Endothelial cell of umbilical vein (primary cell): ENCODE measurements at regions not wholly inside any gene's neighbourhood (a gene's known extent, or its start where the extent isn't known, plus 50 kb on each side); places are given as distances from the start of the nearest gene placed in this dataset.

Experiments
- BruUV-seq: library from RNA; stranded (reverse); fragments of 400-500 nt; replicated peaks from 2 replicates; lab custom pipeline; 2021; lab: Mats Ljungman, UMichigan
- CTCF ChIA-PET: fragments of 300-600, 350-600 bp; sonication (Branson Sonifier 250); formaldehyde crosslinking; loops from one replicate; lab custom pipeline; 2021; ENCODE audit warnings: antibody characterized with exemption, inconsistent platforms; lab: Charles Lee
- POLR2A ChIA-PET: fragments of 300-600, 350-600 bp; sonication (Branson Sonifier 250); formaldehyde crosslinking; loops from one replicate; lab custom pipeline; 2021; ENCODE audit warnings: antibody characterized with exemption, inconsistent platforms; lab: Charles Lee
- DNase-seq: peaks from one replicate; pipeline ENCODE4 v3.0.0-alpha.2; 2011; ENCODE audit warnings: low read depth, low spot score
- FAIRE-seq: peaks from 2 replicates; lab custom pipeline; 2011; peaks lifted over from hg19 to GRCh38; lab: Jason Lieb, UNC
- H2AFZ ChIP-seq: 2 replicates; pipeline ENCODE4 v1.6.0; 2012; ENCODE audit warnings: low read depth, low read length, control low read depth, inconsistent platforms
- H3K27ac ChIP-seq: 2 replicates; pipeline ENCODE4 v1.5.1; 2011; ENCODE audit warnings: low read depth, mild to moderate bottlenecking, control low read depth, low read length, moderate library complexity; ENCODE audit not compliant: insufficient read depth
- H3K27me3 ChIP-seq, 2 experiments: 2 replicates each; pipeline versions ENCODE4 v1.6.0 to v1.6.1; 2011; ENCODE audit warnings: low read length in 2 of 2, mixed read lengths in 1 of 2; ENCODE audit not compliant: control insufficient read depth in 2 of 2, insufficient read depth in 2 of 2
- H3K36me3 ChIP-seq, 2 experiments: 2 replicates in 1 of 2; 3 replicates in 1 of 2; pipeline ENCODE4 v1.5.1; 2011; ENCODE audit warnings: low read length in 2 of 2, mild to moderate bottlenecking in 1 of 2, moderate library complexity in 1 of 2; ENCODE audit not compliant: control insufficient read depth in 2 of 2, insufficient read depth in 2 of 2; ENCODE audit errors: extremely low read depth in 1 of 2
- H3K4me1 ChIP-seq: 3 replicates; pipeline ENCODE4 v1.5.1; 2011; ENCODE audit warnings: mild to moderate bottlenecking, low read length; ENCODE audit not compliant: control insufficient read depth, insufficient read depth; ENCODE audit errors: extremely low read depth
- H3K4me2 ChIP-seq: 2 replicates; pipeline ENCODE4 v1.6.1; 2011; ENCODE audit warnings: low read length, control low read depth, mixed read lengths; ENCODE audit not compliant: insufficient read depth
- H3K4me3 ChIP-seq, 3 experiments: fragments of 200-600 bp in 1 of 3; sonication (generic), shearing (Covaris generic) in 1 of 3; replicated peaks in 1 of 3; 2 replicates each; pipeline ENCODE4 v1.5.1; 2011 to 2016; ENCODE audit warnings: control low read depth in 3 of 3, low read length in 3 of 3, mild to moderate bottlenecking in 2 of 3, inconsistent platforms in 1 of 3, low read depth in 1 of 3, moderate library complexity in 1 of 3; ENCODE audit not compliant: insufficient read depth in 1 of 3
- H3K79me2 ChIP-seq: 2 replicates; pipeline ENCODE4 v1.6.0; 2012; ENCODE audit warnings: low read length, inconsistent platforms; ENCODE audit not compliant: control insufficient read depth, insufficient read depth
- H3K9ac ChIP-seq: replicated peaks from 2 replicates; pipeline ENCODE3; 2011; ENCODE audit warnings: low read length, control low read depth; ENCODE audit not compliant: insufficient read depth; ENCODE audit errors: extremely low read depth
- H3K9me1 ChIP-seq: replicated peaks from 3 replicates; pipeline ENCODE4 v1.6.0; 2011; ENCODE audit warnings: mild to moderate bottlenecking, low read length; ENCODE audit not compliant: control insufficient read depth, insufficient read depth; ENCODE audit errors: extremely low read depth
- H3K9me3 ChIP-seq: replicated peaks from 2 replicates; pipeline ENCODE4 v1.5.1; 2012; ENCODE audit warnings: low read length, inconsistent platforms; ENCODE audit not compliant: control insufficient read depth, insufficient read depth
- H4K20me1 ChIP-seq: replicated peaks from 2 replicates; pipeline ENCODE3; 2011; ENCODE audit warnings: mild to moderate bottlenecking, low read length; ENCODE audit not compliant: control insufficient read depth, insufficient read depth; ENCODE audit errors: extremely low read depth
- CTCF ChIP-seq, 2 donors: IDR thresholded peaks; 1 replicate in 1 of 2; 2 replicates in 1 of 2; pipeline ENCODE4 v1.5.1; 2011; ENCODE audit warnings: low read length in 2 of 2, mild to moderate bottlenecking in 2 of 2, moderate library complexity in 2 of 2, control low read depth in 1 of 2, inconsistent platforms in 1 of 2, low read depth in 1 of 2; ENCODE audit not compliant: insufficient read depth in 1 of 2; ENCODE audit errors: extremely low read depth in 1 of 2
- EZH2 ChIP-seq: IDR thresholded peaks from 2 replicates; pipeline ENCODE4 v1.6.1; 2012; ENCODE audit warnings: borderline replicate concordance, low read depth, mild to moderate bottlenecking, moderate library complexity, low read length, inconsistent platforms; ENCODE audit not compliant: severe bottlenecking
- FOS ChIP-seq: IDR thresholded peaks from 2 replicates; pipeline ENCODE4 v1.6.1; 2011; ENCODE audit warnings: mild to moderate bottlenecking, low read length, moderate library complexity, borderline replicate concordance; ENCODE audit not compliant: insufficient read depth
- GATA2 ChIP-seq: IDR thresholded peaks from 2 replicates; pipeline ENCODE4 v1.7.0; 2011; ENCODE audit warnings: low read depth, mild to moderate bottlenecking, moderate library complexity, mixed read lengths, low read length; ENCODE audit not compliant: insufficient read length, insufficient read depth
- JUN ChIP-seq: IDR thresholded peaks from 2 replicates; pipeline ENCODE4 v1.6.1; 2011; ENCODE audit warnings: borderline replicate concordance, low read depth; ENCODE audit not compliant: insufficient read length, insufficient read depth
- MYC ChIP-seq: IDR thresholded peaks from one replicate; pipeline ENCODE4 v1.6.1; 2011; ENCODE audit warnings: mild to moderate bottlenecking, low read depth, low read length
- POLR2A ChIP-seq: IDR thresholded peaks from 2 replicates; pipeline ENCODE4 v1.6.1; 2012; ENCODE audit warnings: low read depth, mild to moderate bottlenecking, control low read depth, low read length
- POLR2AphosphoS5 ChIP-seq: IDR thresholded peaks from 2 replicates; pipeline ENCODE4 v1.6.1; 2012; ENCODE audit warnings: low read depth, mild to moderate bottlenecking, control low read depth, low read length, moderate library complexity; ENCODE audit not compliant: insufficient read depth
- dilution Hi-C: fragments of 300-500 bp; cut with MboI; formaldehyde crosslinking; loops from one replicate; pipeline ENCODE4 v1.15.0; 2019; ENCODE audit warnings: low sequenced_read_pairs; ENCODE audit not compliant: extremely low pct_ligation_motif_present
- intact Hi-C: fragments of 100-400 bp; cut with micrococcal nuclease; formaldehyde crosslinking; loops from one replicate; pipeline ENCODE4 v1.10.0; 2022
- TF ChIP-seq, protein P1 (sequence below): IDR thresholded peaks from 2 replicates; pipeline ENCODE4 v1.6.1; 2011; ENCODE audit not compliant: insufficient read depth, insufficient read length

- dilution Hi-C loops, result no loop called here
- H3K27ac ChIP-seq, result no peak overlapping the region
- intact Hi-C loops, result no loop called here
- no peaks in the 10 kb centered on the region for H3K36me3 ChIP-seq
- H3K9me3 ChIP-seq, result no peaks in the 10 kb centered on the region
- peaks cover 2% of the 10 kb centered on the region for H3K4me1 ChIP-seq
- H3K9me1 ChIP-seq, result no peaks in the 10 kb centered on the region
- H3K9ac ChIP-seq, result no peak overlapping the region
- no peaks in the 10 kb centered on the region for H3K79me2 ChIP-seq
- no peak overlapping the region for H3K4me3 ChIP-seq
- DNase-seq (no peak), FAIRE-seq (no peak)
- no peak overlapping the region for H3K4me2 ChIP-seq
- POLR2A ChIA-PET, result no interaction called here
- CTCF ChIA-PET, result no interaction called here
- H2AFZ ChIP-seq, result no peak overlapping the region
- no peaks in the 10 kb centered on the region for H4K20me1 ChIP-seq
- no peaks in the 10 kb centered on the region for H3K27me3 ChIP-seq
- TF ChIP-seq, protein P1, sequence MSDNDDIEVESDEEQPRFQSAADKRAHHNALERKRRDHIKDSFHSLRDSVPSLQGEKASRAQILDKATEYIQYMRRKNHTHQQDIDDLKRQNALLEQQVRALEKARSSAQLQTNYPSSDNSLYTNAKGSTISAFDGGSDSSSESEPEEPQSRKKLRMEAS, result no peak
- TF ChIP-seq CTCF (IDR thresholded peaks at IDR 0.05; ENCODE audit: extremely low read depth in 1 of 2, insufficient read depth in 1 of 2, low read depth in 1 of 2, low read length in 2 of 2) (no peak), GATA2 (no peak), POLR2AphosphoS5 (no peak), EZH2 (no peak), MYC (no peak), JUN (no peak), FOS (no peak), POLR2A (no peak)
- BruUV-seq, result no TSS peak
Observed at GRCh38 chr21:16408280-16408679, 678.5 kb downstream of the USP25 start.
